C4-2B (cell line): ENCODE measurements at regions not wholly inside any gene's neighbourhood (a gene's known extent, or its start where the extent isn't known, plus 50 kb on each side); places are given as distances from the start of the nearest gene placed in this dataset.

Source experiments
- H3K27ac ChIP-seq: fragments of 450-650 bp; 2 replicates; pipeline ENCODE4 v1.5.1; 2017
- CTCF ChIP-seq: fragments of 450-650 bp; conservative IDR thresholded peaks from 2 replicates; pipeline ENCODE4 v1.5.1; 2017; ENCODE audit warnings: mild to moderate bottlenecking
- ZFX ChIP-seq: fragments of 450-650 bp; IDR thresholded peaks from 2 replicates; pipeline ENCODE4 v1.6.1; 2017

- no peak overlapping the region for H3K27ac ChIP-seq
- TF ChIP-seq CTCF = no peak
- no peak for TF ChIP-seq ZFX
Measured at GRCh38 chr1:5645929-5646328, 346.3 kb downstream of the NPHP4 start.

DNA sequence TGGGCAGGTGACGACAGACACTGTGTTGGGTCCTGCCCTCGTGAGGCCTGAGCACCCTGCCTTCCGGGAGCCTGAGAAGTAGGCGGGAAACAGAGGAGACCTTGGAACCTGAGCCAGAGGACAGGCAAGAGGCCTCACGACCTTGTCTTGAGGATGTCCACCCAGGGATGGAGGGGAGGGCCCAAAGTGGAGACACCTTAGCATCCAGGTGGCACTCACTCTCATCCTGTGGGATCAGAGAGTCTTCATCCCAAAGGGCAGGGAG lies 347.2 kb downstream of the NPHP4 start:
- no peak overlapping the region for H3K27ac ChIP-seq
- TF ChIP-seq ZFX = no peak
- TF ChIP-seq CTCF = no peak

DNA sequence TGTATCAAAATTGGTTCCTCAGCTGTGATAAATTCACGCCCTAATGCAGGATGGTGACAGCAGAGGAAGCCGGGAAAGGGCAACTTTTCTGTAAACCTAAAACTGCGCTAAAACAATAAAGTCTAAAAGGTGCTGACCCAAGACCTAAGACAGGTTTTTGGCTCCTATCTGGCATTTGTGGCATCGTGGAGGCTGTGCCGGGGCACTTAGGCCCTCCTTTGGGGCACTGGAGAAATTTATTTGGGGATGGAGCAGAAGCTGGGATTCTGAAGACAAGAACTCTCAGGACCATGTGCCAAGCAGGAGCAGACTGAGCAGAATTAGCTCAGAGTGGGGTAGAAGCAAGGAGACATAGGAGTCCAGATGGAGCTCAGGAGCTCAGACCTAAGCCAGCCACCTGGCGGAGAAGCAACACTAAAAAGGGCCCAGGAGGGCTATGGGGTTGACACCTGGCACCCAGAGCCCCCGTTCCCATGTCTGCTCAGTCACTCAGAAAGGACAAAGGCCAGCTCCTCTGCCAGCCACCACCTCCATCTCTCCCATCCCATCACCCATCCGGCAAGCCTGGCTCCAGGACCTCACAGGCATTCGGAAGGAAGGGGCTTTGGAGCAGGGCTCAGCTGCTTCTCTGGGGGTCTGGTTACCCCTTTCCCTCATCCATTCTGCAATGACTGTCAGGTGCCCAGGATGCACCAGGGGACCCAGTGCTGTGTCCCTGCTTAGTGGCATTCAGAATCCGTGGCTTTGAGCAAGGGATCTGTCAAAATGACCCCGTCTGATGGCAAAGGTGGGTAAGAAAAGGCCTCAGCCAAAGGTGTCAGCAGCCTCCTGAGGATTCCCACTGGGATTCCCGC lies 347.7 kb downstream of the NPHP4 start:
- no peak for TF ChIP-seq ZFX
- no peak overlapping the region for H3K27ac ChIP-seq

DNA sequence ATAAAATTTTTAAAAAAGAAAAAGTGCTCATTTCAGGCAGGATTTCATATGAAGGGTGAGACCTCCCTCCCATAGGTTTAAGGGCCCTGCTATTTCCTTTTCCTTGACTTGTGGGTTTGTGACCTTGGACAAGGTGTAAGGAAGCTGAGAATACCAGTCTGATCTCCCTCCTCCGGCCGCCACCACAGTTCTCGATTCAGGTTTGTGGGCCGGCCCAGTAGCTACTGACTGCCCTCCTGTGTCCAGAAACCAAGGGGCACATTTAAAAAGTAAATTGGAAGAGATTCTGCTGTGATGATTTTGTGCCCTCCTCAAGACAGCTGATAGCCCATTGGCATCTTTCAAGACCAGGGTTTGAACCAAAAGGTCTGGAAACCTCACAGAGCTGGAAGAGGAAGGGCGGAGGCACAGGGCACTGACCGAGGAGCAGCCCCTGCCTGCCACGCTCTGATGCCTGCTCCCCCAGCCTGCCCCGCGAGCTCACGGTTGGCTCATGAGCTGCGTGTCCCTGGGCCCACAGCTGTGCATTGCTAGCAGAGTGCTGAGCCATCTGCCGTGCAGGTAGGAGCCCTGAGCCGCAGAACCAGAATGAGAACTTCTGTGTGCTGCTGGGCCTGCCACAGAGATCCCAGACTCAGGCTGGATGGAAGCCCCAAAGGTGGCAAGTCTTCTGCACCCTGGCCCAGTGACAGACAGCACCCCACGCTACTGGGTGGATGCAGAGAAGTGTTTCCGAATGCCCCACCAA lies 348.7 kb downstream of the NPHP4 start:
- no peak overlapping the region for H3K27ac ChIP-seq

DNA sequence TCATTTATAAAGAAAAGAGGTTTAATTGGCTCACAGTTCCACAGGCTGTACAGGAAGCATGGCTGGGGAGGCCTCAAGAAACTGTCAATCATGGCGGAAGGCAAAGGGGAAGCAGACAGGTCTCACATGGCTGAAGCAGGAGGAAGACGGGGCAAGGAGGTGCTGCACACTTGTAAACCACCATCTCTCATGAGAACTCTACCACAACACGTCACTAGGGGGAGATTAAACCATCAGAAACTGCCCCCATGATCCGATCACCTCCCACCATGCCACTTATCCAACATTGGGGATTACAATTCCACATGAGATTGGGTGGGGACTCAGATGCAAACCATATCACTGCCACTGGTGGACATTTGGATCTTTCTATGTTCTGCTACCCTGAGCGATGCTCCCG lies 351.4 kb downstream of the NPHP4 start:
- H3K27ac ChIP-seq = no peak overlapping the region
- TF ChIP-seq CTCF (peak; percentile 30), ZFX (no peak)

More for the DNA sequence above, 348.7 kb downstream of the NPHP4 start:
- TF ChIP-seq CTCF (no peak), ZFX (no peak)

- TF ChIP-seq ZFX (no peak), CTCF (no peak)
- H3K27ac ChIP-seq = no peak overlapping the region
Measured at GRCh38 chr1:5639106-5639722, 353.0 kb downstream of the NPHP4 start.

DNA sequence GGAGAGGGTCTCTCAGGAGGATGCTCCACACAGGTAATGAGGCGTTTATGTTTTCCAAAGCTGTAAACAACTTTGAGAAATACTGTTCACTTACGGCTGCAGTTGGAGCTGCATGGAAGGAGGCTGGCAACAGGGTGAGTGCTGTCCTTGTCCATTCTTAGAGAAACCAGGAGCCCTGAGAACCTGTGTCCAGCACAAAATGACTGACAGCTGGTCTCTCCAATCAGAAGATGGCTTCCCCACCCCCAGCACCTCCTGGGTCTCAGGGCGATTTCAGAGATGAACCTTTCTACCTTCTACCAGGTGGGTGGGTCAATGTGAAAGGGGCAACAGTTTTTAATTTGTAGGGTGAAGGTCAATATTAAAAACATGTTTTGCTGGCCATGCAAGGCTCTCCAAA lies 353.6 kb downstream of the NPHP4 start:
- TF ChIP-seq ZFX = no peak
- no peak for TF ChIP-seq CTCF
- no peak overlapping the region for H3K27ac ChIP-seq
